Karpas-422 (cell line): ENCODE measurements at regions not wholly inside any gene's neighbourhood (a gene's known extent, or its start where the extent isn't known, plus 50 kb on each side); places are given as distances from the start of the nearest gene placed in this dataset.
"Not testable (repeated sequence)": the region's sequence is repeated elsewhere in the genome, so short reads cannot be mapped to it uniquely, and the experiment has no call there.

Experiments
- DNase-seq: peaks from one replicate; pipeline ENCODE4 v3.0.0-alpha.2; 2015
- H2AFZ ChIP-seq: fragments of 200-600 bp; sonication (generic); 2 replicates; pipeline ENCODE4 v1.6.1; 2014; ENCODE audit warnings: antibody characterized with exemption, low read length, mixed read lengths
- H3K27ac ChIP-seq: fragments of 200-600 bp; sonication (generic); 2 replicates; pipeline ENCODE4 v1.5.1; 2014; ENCODE audit warnings: mild to moderate bottlenecking, low read length, moderate library complexity
- H3K27me3 ChIP-seq: fragments of 200-600 bp; sonication (generic); 2 replicates; pipeline ENCODE4 v1.6.1; 2014; ENCODE audit warnings: low read length, mixed read lengths
- H3K36me3 ChIP-seq: fragments of 200-600 bp; sonication (generic); 2 replicates; pipeline ENCODE4 v1.6.1; 2014; ENCODE audit warnings: low read length, mixed read lengths; ENCODE audit not compliant: insufficient read depth
- H3K4me1 ChIP-seq: fragments of 200-600 bp; sonication (generic); 2 replicates; pipeline ENCODE4 v1.6.1; 2014; ENCODE audit warnings: mild to moderate bottlenecking, low read length, mixed read lengths
- H3K4me2 ChIP-seq: fragments of 200-600 bp; sonication (generic); 2 replicates; pipeline ENCODE4 v1.6.1; 2014; ENCODE audit warnings: low read length, low read depth, mild to moderate bottlenecking; ENCODE audit not compliant: poor library complexity, severe bottlenecking
- H3K4me3 ChIP-seq: fragments of 200-600 bp; sonication (generic); 2 replicates; pipeline ENCODE4 v1.5.1; 2014; ENCODE audit warnings: mild to moderate bottlenecking, antibody characterized with exemption, low read length, mixed read lengths
- H3K79me2 ChIP-seq: fragments of 200-600 bp; sonication (generic); 2 replicates; pipeline ENCODE4 v1.6.1; 2014; ENCODE audit warnings: mild to moderate bottlenecking, low read length, mixed read lengths
- H3K9ac ChIP-seq: fragments of 200-600 bp; sonication (generic); 2 replicates; pipeline ENCODE4 v1.6.0; 2014; ENCODE audit warnings: low read length
- H3K9me2 ChIP-seq: fragments of 200-600 bp; sonication (generic), shearing (Covaris generic); replicated peaks from 2 replicates; pipeline ENCODE4 v1.6.0; 2014; ENCODE audit warnings: mild to moderate bottlenecking, low read length, moderate library complexity; ENCODE audit not compliant: insufficient read depth
- H3K9me3 ChIP-seq: fragments of 300-700, 200-600 bp; sonication (generic); 2 replicates; pipeline ENCODE4 v1.6.1; 2014; ENCODE audit warnings: low read length, mixed read lengths
- H4K20me1 ChIP-seq: fragments of 200-600 bp; sonication (generic); 2 replicates; pipeline ENCODE4 v1.6.1; 2014; ENCODE audit warnings: mild to moderate bottlenecking, antibody characterized with exemption, low read length, low read depth; ENCODE audit not compliant: insufficient read depth

DNA sequence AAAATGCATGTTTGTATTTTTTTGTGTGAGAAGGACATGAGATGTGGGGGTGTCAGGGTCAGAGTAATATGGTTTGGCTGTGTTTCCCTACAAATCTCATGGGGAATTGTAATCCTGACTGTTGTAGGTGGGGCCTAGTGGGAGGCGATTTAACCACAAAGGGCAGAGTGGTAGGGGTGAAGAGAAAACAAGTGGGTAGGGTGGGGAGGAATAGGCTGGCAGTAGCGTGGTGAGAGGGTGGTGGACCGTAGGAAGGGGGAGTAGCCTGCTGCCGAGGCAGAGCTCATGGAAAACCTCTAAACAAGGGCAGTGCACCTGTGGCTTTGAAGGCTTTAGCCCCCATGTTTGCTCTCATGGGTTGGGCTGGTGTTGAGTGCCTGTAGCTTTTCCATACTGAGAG is 152.8 kb upstream of the ZNF519 start:
- H3K79me2 ChIP-seq: no peaks in the 10 kb centered on the region
- H3K4me3 ChIP-seq: no peak overlapping the region
- H3K36me3 ChIP-seq: no peaks in the 10 kb centered on the region
- H3K4me2 ChIP-seq: no peak overlapping the region
- H3K9me3 ChIP-seq: no peaks in the 10 kb centered on the region
- H3K27me3 ChIP-seq: no peaks in the 10 kb centered on the region
- no peak overlapping the region for H3K9ac ChIP-seq
- H4K20me1 ChIP-seq: no peaks in the 10 kb centered on the region
- H3K4me1 ChIP-seq: no peaks in the 10 kb centered on the region
- no peak for DNase-seq
- no peak overlapping the region for H3K27ac ChIP-seq
- no peak overlapping the region for H2AFZ ChIP-seq
- no peaks in the 10 kb centered on the region for H3K9me2 ChIP-seq

DNA sequence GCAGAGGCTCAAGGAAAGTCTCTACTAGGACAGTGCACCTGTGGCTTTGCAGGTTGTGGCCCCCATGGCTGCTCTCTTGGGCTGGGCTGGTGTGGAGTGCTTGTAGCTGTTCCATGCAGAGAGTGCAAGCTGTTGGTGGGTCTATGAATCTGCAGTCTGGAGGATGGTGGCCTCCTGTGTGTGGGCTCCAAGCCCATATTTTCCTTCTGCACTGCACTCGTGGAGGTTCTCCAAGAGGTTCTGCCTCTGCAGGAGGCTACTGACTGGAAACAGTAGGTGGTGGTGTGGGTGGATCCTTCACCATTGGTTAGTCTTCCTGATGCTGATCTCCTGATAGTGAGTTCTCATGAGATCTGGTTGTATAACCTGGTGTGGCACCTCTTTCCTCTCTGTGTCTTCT is 143.2 kb upstream of the ZNF519 start:
- H3K4me3 ChIP-seq: not testable (repeated sequence)

DNA sequence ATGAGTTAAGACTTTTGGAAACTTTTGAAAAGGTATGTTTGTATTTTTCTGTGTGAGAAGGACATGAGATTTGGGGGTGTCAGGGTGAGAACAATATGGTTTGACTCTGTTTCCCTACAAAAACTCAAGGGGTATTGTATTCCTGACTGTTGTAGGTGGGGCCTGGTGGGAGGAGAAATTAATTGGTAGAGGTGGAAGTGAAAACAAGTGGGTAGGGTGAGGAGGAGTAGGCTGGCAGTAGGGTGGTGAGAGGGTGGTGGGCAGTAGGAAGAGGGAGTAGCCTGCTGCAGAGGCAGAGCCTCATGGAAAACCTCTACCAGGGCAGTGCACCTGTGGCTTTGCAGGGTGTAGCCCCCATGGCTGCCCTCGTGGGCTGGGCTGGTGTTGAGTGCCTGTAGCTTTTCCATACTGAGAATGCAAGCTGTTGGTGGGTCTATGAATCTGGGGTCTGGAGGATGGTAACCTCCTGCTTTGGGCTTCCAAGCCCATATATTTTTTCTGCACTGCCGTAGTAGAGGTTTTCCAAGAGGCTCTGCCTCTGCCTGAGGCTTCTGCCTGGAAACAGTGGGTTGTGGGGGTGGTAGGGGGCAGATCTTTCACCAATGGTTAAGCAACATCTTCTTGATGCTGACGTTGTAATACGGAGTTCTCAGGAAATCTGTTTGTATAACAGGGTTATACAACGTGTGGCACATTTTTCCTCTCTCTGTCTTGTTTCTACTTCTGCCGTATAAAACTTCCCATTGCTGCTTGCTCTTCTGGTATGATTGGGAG is 133.6 kb upstream of the ZNF519 start:
- not testable (repeated sequence) for H4K20me1 ChIP-seq, H3K4me2 ChIP-seq, H3K9ac ChIP-seq, H3K9me2 ChIP-seq, H3K36me3 ChIP-seq, H2AFZ ChIP-seq, H3K4me3 ChIP-seq, DNase-seq, H3K27ac ChIP-seq, H3K27me3 ChIP-seq, H3K79me2 ChIP-seq, H3K4me1 ChIP-seq, H3K9me3 ChIP-seq

More for the DNA sequence above, 143.2 kb upstream of the ZNF519 start:
- not testable (repeated sequence) for DNase-seq, H3K9me3 ChIP-seq, H3K9me2 ChIP-seq, H3K4me2 ChIP-seq, H3K27me3 ChIP-seq, H2AFZ ChIP-seq, H3K79me2 ChIP-seq, H3K4me1 ChIP-seq, H3K27ac ChIP-seq, H3K36me3 ChIP-seq, H3K9ac ChIP-seq, H4K20me1 ChIP-seq

DNA sequence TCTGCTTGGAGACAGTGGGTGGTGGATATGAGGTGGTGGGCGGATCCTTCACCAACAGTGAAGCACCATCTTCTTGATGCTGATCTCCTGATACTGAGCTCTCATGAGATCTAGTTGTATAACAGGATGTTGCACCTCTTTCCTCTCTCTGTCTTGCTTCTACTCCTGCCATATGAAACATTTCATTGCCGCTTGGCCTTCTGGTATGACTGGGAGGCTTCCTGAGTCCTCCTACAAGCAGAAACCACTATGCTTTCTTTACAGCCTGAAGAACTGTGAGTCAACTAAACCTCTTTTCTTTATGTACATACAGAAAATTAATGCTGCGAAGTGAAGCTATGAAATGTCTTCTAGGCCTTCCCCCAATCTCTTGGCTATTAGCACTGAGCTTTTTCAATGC is 130.6 kb upstream of the ZNF519 start:
- H2AFZ ChIP-seq, H3K27me3 ChIP-seq, H3K4me2 ChIP-seq, H3K79me2 ChIP-seq, DNase-seq, H3K4me1 ChIP-seq, H3K36me3 ChIP-seq, H3K9me3 ChIP-seq, H4K20me1 ChIP-seq, H3K27ac ChIP-seq, H3K4me3 ChIP-seq, H3K9ac ChIP-seq, H3K9me2 ChIP-seq: not testable (repeated sequence)

DNA sequence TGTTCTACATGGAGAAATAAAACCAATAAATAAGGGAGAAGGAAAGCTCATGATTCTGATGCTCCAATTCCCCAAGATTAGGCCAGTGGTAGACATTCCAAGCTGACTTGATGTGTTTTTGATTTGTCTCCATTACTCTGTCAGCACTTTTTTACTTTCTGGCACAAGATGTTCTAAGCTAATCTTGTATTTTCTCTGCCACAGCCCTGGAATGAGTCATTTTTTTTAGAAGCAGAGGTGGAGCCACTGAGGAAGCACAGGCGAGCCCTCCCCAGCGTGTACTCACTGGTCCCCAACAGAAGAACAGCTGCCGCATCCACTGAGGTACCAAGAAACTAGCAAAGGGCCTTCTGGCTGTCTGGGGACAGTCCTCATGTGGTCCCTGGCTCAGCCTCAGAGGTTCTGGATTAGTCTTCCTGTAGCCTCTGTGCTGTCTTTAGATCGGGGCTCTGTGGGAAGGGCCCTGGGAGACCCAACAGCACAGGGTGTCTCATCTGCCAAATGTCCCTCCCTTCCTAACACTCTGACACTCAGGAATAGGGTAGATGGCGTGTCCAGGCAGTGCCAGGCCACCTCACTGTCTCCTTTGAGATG is 117.9 kb upstream of the ZNF519 start:
- not testable (repeated sequence) for H3K27ac ChIP-seq, H3K4me3 ChIP-seq, H3K9me3 ChIP-seq, H3K79me2 ChIP-seq, H3K27me3 ChIP-seq, H2AFZ ChIP-seq, H3K4me2 ChIP-seq, H3K9me2 ChIP-seq, H3K36me3 ChIP-seq, DNase-seq, H3K9ac ChIP-seq, H3K4me1 ChIP-seq, H4K20me1 ChIP-seq

DNA sequence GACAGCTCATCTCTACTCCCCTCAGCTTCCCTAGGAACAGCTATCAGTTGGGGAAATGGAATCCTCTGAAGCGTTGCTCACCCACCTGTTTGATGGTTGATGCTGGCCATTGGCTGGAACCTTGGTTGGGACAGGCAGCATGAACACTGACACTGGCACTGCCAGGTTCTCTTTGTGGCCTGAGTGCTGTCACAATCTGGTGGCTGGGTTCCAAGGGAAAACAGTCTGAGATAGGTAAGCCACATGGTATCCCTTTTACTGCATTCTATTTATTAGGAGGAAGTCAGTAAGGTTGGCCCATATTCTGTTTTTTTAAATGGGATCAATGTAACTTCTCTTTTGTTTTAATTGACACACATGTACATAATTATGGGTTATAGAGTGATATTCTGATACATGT is 107.0 kb upstream of the ZNF519 start:
- not testable (repeated sequence) for H4K20me1 ChIP-seq, H3K27me3 ChIP-seq, H2AFZ ChIP-seq, H3K9me2 ChIP-seq, H3K79me2 ChIP-seq, H3K27ac ChIP-seq, H3K9me3 ChIP-seq, H3K36me3 ChIP-seq, H3K9ac ChIP-seq, H3K4me2 ChIP-seq, H3K4me3 ChIP-seq, DNase-seq, H3K4me1 ChIP-seq

DNA sequence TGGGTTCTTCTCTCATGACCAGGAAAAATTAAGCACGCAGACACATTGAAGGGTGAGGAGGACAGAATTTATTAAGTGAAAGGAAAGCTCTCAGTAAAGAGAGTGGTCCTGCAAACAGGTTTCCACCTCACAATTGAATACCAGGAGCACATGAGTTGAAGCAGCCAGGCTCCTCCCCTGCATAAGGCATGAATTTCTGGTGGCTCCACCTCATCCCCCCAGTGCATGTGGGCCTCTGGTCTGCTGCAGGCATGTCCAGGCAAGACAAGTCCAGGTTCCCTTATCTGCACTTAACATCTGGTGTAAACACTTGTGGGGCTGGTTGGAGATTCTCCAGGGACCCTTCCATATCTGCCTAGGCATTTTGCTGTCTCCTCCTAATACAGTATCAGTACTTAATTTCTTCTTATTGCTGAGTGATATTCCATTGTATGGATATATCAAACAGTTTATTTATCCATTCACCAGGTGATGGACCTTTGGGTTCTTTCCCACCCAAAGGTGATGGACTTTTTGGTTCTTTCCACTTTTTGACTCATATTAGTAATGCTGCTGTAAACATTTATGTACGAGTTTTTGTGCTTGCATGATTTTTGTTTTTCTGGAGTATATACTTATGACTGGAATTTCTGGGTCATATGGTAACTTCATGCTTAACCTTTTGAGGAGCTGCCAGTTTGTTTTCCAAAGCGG is 104.3 kb upstream of the ZNF519 start:
- not testable (repeated sequence) for H3K4me1 ChIP-seq, DNase-seq, H3K9me3 ChIP-seq, H4K20me1 ChIP-seq, H3K79me2 ChIP-seq, H3K4me3 ChIP-seq, H3K27ac ChIP-seq, H3K36me3 ChIP-seq, H3K9me2 ChIP-seq, H3K4me2 ChIP-seq, H3K27me3 ChIP-seq, H2AFZ ChIP-seq, H3K9ac ChIP-seq

DNA sequence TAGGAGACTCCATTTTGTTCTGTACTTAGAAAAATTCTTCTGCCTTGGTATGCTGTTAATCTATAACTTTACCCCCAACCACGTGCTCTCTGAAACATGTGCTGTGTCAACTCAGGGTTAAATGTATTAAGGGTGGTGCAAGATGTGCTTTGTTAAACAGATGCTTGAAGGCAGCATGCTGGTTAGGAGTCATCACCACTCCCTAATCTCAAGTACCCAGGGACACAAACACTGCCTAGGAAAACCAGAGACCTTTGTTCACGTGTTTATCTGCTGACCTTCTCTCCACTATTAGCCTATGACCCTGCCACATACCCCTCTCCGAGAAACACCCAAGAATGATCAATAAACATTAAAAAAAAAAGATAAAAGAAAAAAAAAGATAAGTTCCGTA is 93.0 kb upstream of the ZNF519 start:
- not testable (repeated sequence) for DNase-seq, H3K4me3 ChIP-seq, H4K20me1 ChIP-seq, H3K27ac ChIP-seq, H3K79me2 ChIP-seq, H3K27me3 ChIP-seq, H3K4me1 ChIP-seq, H3K9me3 ChIP-seq, H2AFZ ChIP-seq, H3K9me2 ChIP-seq, H3K4me2 ChIP-seq, H3K36me3 ChIP-seq, H3K9ac ChIP-seq
